ENCODE measurements at regions not wholly inside any gene's neighbourhood (a gene's known extent, or its start where the extent isn't known, plus 50 kb on each side); places are given as distances from the start of the nearest gene placed in this dataset.

DNA sequence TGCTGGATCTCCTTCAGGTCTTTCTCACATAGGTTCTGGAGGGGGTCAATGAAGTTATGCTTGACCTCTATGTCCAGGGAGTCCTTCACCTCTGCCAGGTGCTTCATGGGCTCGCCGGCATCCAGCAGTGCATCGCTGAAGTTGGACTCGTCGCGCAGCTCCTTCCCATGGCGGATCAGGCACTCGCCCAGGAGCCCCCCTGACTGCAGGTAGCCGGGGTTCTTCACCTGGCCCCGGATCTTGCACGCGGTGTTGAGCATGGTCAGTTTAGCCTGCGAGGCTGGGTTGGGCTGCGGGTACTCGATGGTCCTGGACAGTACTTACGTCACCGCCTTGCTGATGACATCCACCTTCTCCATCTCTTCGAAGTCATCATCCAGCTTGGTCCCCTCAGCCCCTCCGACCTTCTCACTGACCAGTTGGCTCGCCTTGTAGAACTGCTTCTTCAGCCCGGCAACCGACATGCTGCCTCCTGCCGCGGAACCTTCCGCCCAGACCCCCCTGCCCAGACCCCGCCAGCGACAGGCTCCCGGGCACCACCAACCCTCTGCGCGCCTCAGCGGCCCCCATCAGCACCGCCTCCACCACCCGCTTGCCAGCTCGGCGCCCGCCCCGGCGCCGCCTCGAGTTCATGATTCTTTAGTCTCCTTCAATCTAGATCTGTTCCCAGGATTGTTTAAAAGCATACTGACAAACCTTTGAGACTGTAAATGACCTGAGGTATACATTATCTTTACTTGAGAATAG is 99.8 kb downstream of the KPNA2 start:
- no peak overlapping the region for H3K4me2 ChIP-seq
- POLR2A ChIA-PET = no interaction called here
- DNase-seq (ENCODE audit: low read depth in 1 of 2, low spot score in 1 of 2) (no peak), FAIRE-seq (no peak), ATAC-seq (no peak)
- 97% methylated on average over 40 of the region's 40 CpGs for WGBS (ENCODE audit: missing lambda C conversion rate)
- H3K9me3 ChIP-seq = no peaks in the 10 kb centered on the region
- no peaks in the 10 kb centered on the region for H3K4me1 ChIP-seq
- H3K4me3 ChIP-seq = no peak overlapping the region
- CTCF ChIA-PET = interaction anchor here (0.6 to 1.2 kb wide), 3 partner anchors 9 to 376 kb away, joined by 3 read pairs; no protein-coding TSS in a partner anchor
- no peak for TF ChIP-seq SREBF2 (IDR thresholded peaks at IDR 0.05)
- no peak for TF ChIP-seq FOSB (CRISPR knock-in tag; IDR thresholded peaks at IDR 0.05)
- H3K27ac ChIP-seq = no peak overlapping the region

DNA sequence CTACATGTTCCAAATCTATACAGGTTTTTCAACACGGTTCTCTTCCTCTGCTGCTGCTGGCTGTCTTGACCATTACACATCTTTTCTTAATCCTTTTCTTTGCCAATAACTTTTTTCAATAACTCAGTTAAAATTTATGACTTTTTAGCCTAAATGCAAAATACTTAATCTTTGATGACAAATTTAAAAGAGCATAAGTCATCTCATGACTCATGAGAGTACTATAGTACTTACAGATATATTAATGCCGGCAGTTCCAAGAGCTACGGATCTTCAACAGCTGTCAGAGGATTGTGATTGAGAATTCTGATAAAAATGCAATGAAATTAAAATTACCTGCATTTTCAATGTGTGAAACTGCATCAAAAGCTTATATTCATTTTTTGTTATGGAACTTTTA is 105.5 kb downstream of the KPNA2 start:
- ATAC-seq (no peak), FAIRE-seq (no peak), DNase-seq (ENCODE audit: low read depth in 1 of 2, low spot score in 1 of 2) (no peak)
- no peak overlapping the region for H3K4me2 ChIP-seq
- WGBS (ENCODE audit: missing lambda C conversion rate) = 82% methylated on average over 3 of the region's 3 CpGs
- ChIA-PET CTCF (interaction anchor here (0.6 kb wide), 1 partner anchor 30 kb away, joined by 3 read pairs; no protein-coding TSS in a partner anchor), POLR2A (no interaction called here)
- no peak overlapping the region for H3K4me3 ChIP-seq
- no peaks in the 10 kb centered on the region for H3K9me3 ChIP-seq
- no peaks in the 10 kb centered on the region for H3K4me1 ChIP-seq
- TF ChIP-seq FOSL2 (IDR thresholded peaks at IDR 0.05) (no peak), FOSL2 (CRISPR knock-in tag; IDR thresholded peaks at IDR 0.05) (peak; percentile 20; the same call in 1 of the 2 replicates), CHD2 (IDR thresholded peaks at IDR 0.05; ENCODE audit: low read length, partially characterized antibody) (no peak)
- H3K27ac ChIP-seq = no peak overlapping the region

DNA sequence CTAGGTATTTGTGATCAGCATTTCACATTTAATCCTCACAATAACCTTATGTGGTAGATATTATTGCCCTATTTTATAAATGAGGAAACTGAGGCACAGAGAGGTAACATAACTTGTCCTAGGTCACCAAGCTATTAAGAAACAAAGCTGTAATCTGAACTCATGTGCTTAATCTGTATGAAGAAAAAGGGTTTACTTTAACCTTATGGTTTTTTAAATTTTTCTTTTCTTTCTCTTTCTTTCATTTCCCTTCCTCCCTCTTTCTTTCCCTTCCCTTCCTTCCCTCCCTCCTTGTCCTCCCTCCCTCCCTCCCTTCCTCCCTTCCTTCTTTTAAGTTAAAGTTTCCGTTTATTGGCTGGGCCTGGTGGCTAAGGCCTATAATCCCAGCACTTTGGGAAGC is 105.2 kb upstream of the AMZ2 start:
- H3K4me1 ChIP-seq = no peaks in the 10 kb centered on the region
- 65% methylated on average over 1 of the region's 1 CpG for WGBS (ENCODE audit: missing lambda C conversion rate)
- no peaks in the 10 kb centered on the region for H3K9me3 ChIP-seq
- no peak overlapping the region for H3K4me3 ChIP-seq
- FAIRE-seq (no peak), ATAC-seq (no peak), DNase-seq (ENCODE audit: low read depth in 1 of 2, low spot score in 1 of 2) (no peak)
- POLR2A ChIA-PET = no interaction called here
- H3K27ac ChIP-seq = no peak overlapping the region
- no peak overlapping the region for H3K4me2 ChIP-seq
- no peak for TF ChIP-seq ESRRA (IDR thresholded peaks at IDR 0.05; ENCODE audit: borderline replicate concordance, low read length)
- TF ChIP-seq HOXB5 (CRISPR knock-in tag; IDR thresholded peaks at IDR 0.05) = no peak
- no peak for TF ChIP-seq FOSB (CRISPR knock-in tag; IDR thresholded peaks at IDR 0.05)
- no peak for TF ChIP-seq PHF8 (IDR thresholded peaks at IDR 0.05; ENCODE audit: borderline replicate concordance, low read depth)
- no peak for TF ChIP-seq SREBF2 (IDR thresholded peaks at IDR 0.05)
- TF ChIP-seq ZSCAN20 (CRISPR knock-in tag; IDR thresholded peaks at IDR 0.05) = no peak
- no peak for TF ChIP-seq KDM5A (IDR thresholded peaks at IDR 0.05)
- TF ChIP-seq ZNF302 (CRISPR knock-in tag; IDR thresholded peaks at IDR 0.05) = no peak
- TF ChIP-seq HOXA7 (CRISPR knock-in tag; IDR thresholded peaks at IDR 0.05) = no peak
- CTCF ChIA-PET = no interaction called here

DNA sequence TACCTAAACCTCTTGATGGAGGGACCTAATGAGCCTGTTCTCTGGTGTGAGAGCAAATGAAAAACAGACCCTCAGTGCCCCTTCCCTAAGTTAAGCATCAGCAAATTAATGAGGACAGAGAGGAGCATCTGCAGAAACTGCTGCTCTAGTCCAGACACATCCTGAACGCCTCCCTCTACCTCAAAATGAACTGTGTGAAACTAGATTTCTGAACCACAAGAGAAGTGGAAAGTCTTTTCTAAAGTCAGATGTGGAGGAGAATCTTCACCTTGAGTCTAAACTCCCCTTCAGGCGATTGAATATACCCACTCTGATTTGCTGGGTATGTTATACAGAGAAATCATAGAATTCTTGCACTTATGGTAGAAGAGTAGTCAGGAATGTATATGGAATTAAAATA is 104.4 kb upstream of the AMZ2 start:
- 75% methylated on average over 2 of the region's 2 CpGs for WGBS (ENCODE audit: missing lambda C conversion rate)

DNA sequence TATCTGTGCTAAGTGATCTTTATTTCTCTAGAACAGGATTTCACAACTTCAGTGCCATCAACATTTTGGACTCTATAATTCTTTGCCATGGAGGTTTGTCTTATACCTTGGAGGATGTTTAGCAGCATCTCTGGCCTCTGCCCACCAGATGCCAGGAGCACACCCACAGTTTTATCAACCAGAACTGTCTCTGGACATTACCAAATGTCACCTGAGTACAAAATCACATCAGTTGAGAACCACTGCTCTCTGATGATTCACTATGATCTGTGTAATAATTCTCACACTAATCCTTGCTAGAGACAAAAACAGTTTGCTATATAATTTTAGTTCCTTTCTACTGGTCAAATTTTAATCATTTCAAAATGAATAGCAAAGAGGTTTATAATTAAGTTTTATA is 102.8 kb upstream of the AMZ2 start:
- H3K9me3 ChIP-seq = no peaks in the 10 kb centered on the region
- CTCF ChIA-PET = no interaction called here
- DNase-seq (ENCODE audit: low read depth in 1 of 2, low spot score in 1 of 2) = no peak
- no peak overlapping the region for H3K27ac ChIP-seq
- no peaks in the 10 kb centered on the region for H3K4me1 ChIP-seq
- ATAC-seq = no peak
- H3K4me2 ChIP-seq = no peak overlapping the region
- no peak for FAIRE-seq
- POLR2A ChIA-PET = no interaction called here
- no peak overlapping the region for H3K4me3 ChIP-seq
- no peak for TF ChIP-seq SMC3 (IDR thresholded peaks at IDR 0.05)
- TF ChIP-seq, protein P1, sequence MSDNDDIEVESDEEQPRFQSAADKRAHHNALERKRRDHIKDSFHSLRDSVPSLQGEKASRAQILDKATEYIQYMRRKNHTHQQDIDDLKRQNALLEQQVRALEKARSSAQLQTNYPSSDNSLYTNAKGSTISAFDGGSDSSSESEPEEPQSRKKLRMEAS (IDR thresholded peaks at IDR 0.05) = no peak
- no peak for TF ChIP-seq BHLHE40 (IDR thresholded peaks at IDR 0.05; ENCODE audit: low read depth, low read length)
- TF ChIP-seq HOXB13 (CRISPR knock-in tag; IDR thresholded peaks at IDR 0.05; ENCODE audit: low read depth) = no peak
- no peak for TF ChIP-seq KDM5A (IDR thresholded peaks at IDR 0.05)
- TF ChIP-seq, protein P2, sequence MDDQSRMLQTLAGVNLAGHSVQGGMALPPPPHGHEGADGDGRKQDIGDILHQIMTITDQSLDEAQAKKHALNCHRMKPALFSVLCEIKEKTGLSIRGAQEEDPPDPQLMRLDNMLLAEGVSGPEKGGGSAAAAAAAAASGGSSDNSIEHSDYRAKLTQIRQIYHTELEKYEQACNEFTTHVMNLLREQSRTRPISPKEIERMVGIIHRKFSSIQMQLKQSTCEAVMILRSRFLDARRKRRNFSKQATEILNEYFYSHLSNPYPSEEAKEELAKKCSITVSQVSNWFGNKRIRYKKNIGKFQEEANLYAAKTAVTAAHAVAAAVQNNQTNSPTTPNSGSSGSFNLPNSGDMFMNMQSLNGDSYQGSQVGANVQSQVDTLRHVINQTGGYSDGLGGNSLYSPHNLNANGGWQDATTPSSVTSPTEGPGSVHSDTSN (IDR thresholded peaks at IDR 0.05) = no peak
- TF ChIP-seq NFE2L2 (conservative IDR thresholded peaks at IDR 0.05; ENCODE audit: low read length) = no peak
- TF ChIP-seq, protein P3, sequence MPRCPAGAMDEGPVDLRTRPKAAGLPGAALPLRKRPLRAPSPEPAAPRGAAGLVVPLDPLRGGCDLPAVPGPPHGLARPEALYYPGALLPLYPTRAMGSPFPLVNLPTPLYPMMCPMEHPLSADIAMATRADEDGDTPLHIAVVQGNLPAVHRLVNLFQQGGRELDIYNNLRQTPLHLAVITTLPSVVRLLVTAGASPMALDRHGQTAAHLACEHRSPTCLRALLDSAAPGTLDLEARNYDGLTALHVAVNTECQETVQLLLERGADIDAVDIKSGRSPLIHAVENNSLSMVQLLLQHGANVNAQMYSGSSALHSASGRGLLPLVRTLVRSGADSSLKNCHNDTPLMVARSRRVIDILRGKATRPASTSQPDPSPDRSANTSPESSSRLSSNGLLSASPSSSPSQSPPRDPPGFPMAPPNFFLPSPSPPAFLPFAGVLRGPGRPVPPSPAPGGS (IDR thresholded peaks at IDR 0.05) = no peak
- TF ChIP-seq ZC3H11A (IDR thresholded peaks at IDR 0.05) = no peak
- no peak for TF ChIP-seq CEBPB (IDR thresholded peaks at IDR 0.05)
- no peak for TF ChIP-seq CHD2 (IDR thresholded peaks at IDR 0.05; ENCODE audit: low read length, partially characterized antibody)
- TF ChIP-seq MAFK (IDR thresholded peaks at IDR 0.05; ENCODE audit: partially characterized antibody) = no peak
- TF ChIP-seq, protein P4, sequence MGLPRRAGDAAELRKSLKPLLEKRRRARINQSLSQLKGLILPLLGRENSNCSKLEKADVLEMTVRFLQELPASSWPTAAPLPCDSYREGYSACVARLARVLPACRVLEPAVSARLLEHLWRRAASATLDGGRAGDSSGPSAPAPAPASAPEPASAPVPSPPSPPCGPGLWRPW (IDR thresholded peaks at IDR 0.05) = no peak
- no peak for TF ChIP-seq KDM1A (IDR thresholded peaks at IDR 0.05; ENCODE audit: low read depth)
- no peak for TF ChIP-seq GATA3 (IDR thresholded peaks at IDR 0.05; ENCODE audit: borderline replicate concordance)
- no peak for TF ChIP-seq FOSL2 (IDR thresholded peaks at IDR 0.05)
- no peak for TF ChIP-seq FOSL2 (CRISPR knock-in tag; IDR thresholded peaks at IDR 0.05)
- no peak for TF ChIP-seq PHF8 (IDR thresholded peaks at IDR 0.05; ENCODE audit: borderline replicate concordance, low read depth)
- no peak for TF ChIP-seq NPAS2 (CRISPR knock-in tag; IDR thresholded peaks at IDR 0.05; ENCODE audit: borderline replicate concordance)

More for the DNA sequence above, 104.4 kb upstream of the AMZ2 start:
- Histone ChIP-seq H3K4me3 (no peak overlapping the region), H3K27ac (no peak overlapping the region), H3K9me3 (no peaks in the 10 kb centered on the region), H3K4me2 (no peak overlapping the region), H3K4me1 (no peaks in the 10 kb centered on the region)
- TF ChIP-seq ZFP36 (IDR thresholded peaks at IDR 0.05; ENCODE audit: borderline replicate concordance, partially characterized antibody) = no peak
- no peak for FAIRE-seq
- no peak for DNase-seq (ENCODE audit: low read depth in 1 of 2, low spot score in 1 of 2)
- POLR2A ChIA-PET = no interaction called here
- CTCF ChIA-PET = interaction anchor here (1.1 kb wide), 1 partner anchor 30 kb away, joined by 3 read pairs; no protein-coding TSS in a partner anchor
- no peak for ATAC-seq
